HG03342 (cell line): ENCODE measurements at regions not wholly inside any gene's neighbourhood (a gene's known extent, or its start where the extent isn't known, plus 50 kb on each side); places are given as distances from the start of the nearest gene placed in this dataset.
A peak's percentile ranks its signal among the peaks of the same experiment; 100 is the strongest.
"Not testable (repeated sequence)": the region's sequence is repeated elsewhere in the genome, so short reads cannot be mapped to it uniquely, and the experiment has no call there.

ENCODE experiments used
- ATAC-seq: cut with Tn5 transposase; IDR thresholded peaks from one replicate; pipeline ENCODE4 v1.9.1; 2021; ENCODE audit warnings: mild to moderate bottlenecking, moderate library complexity; ENCODE audit not compliant: unreplicated experiment

GRCh38 chr7:75201606-75202079 lies 109.3 kb downstream of the GTF2IRD2B start:
- ATAC-seq = not testable (repeated sequence)

- not testable (repeated sequence) for ATAC-seq
These were observed 113.1 kb downstream of the GTF2IRD2B start for GRCh38 chr7:75205367-75206085.

DNA sequence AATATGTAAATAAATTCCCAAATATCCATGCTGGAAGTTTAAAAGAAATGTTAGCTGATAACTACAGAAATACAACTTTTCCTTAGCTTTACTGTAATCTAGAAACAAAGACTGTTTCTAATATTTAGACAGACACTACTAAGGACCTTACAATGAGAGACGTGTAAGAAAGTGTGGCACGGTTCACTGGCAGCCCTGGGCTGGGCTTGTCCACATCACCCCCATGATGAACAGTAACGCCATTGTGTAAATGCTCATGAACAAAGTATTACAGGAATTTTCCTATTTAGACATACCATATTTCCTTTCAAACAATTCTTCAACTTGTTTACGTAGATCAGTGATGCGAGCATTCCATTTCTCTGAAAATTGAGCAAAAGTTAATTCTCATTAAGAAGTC lies 123.1 kb downstream of the GTF2IRD2B start:
- not testable (repeated sequence) for ATAC-seq

DNA sequence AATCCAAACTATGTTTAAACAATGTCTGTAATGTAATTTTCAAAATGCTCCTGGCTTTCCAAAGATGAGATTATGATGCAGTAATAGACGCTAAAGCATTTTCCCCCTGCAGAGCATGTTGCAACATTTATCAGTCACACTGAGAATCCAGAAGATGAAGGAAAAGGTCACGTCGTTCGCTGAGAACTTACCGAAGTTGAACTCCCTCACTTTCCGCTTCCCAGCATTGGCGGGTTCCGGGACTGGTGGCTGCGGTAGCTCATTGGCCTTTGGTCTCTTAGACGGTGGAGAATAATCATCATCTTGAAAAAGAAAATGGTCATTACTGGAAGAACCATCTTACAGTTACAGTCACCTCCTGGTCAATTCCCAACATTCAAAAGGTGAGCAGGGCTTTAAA lies 124.6 kb downstream of the GTF2IRD2B start:
- not testable (repeated sequence) for ATAC-seq

DNA sequence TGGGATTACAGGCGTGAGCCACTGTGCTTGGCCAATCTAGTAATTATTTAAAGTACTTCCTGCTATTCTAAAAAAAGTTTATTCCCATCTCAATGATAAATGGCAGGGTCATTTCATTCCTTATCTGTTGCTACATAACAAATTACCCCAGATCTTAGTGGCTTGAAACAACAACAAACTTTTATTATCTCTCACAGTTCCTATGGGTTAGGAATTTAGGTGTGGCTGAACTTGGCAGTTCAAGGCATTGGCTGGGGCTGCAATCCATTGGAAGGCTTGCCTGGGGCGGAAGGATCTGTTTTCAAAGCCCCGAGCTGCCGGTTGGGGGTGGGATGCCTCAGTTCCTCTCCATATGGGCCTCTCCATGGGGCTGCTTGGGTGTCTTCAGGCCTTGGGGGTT lies 133.7 kb downstream of the GTF2IRD2B start:
- ATAC-seq = not testable (repeated sequence)

DNA sequence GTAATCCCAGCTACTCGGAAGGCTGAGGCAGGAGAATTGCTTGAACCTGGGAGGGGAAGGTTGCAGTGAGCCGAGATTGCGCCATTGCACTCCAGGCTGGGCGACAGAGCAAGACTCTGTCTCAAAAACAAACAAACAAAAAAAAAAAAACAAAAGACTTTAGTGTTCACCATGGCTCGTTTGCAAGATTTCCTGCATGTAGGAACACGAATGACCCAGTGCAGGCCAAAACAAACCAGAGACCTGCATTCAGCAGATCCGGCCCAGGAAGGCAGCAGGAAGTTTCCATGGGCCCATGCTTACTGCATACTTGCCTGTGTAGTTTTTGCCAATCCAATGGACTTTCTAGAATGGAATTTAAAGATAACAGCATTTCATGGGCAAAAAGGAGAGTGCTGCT lies 137.2 kb downstream of the GTF2IRD2B start:
- not testable (repeated sequence) for ATAC-seq

DNA sequence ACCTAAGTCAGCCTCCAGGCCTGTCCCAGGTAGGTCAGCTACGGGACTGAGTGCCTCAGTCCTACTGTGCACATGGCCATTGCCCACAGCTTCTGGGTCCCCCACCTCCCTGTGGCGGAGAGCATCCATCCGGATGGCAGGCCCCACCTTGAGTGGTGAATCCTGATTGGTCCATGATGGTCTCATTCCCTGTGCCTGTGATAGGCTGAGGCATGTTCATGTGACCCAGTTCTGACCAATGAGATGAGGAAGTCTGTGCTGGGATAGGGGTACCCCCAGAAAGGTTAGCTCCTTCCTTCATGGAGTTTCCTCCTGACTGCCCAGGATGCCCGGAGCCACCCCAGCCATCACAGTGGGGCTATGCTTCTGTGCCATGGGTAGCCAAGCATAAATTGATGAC lies 138.2 kb downstream of the GTF2IRD2B start:
- ATAC-seq = not testable (repeated sequence)

DNA sequence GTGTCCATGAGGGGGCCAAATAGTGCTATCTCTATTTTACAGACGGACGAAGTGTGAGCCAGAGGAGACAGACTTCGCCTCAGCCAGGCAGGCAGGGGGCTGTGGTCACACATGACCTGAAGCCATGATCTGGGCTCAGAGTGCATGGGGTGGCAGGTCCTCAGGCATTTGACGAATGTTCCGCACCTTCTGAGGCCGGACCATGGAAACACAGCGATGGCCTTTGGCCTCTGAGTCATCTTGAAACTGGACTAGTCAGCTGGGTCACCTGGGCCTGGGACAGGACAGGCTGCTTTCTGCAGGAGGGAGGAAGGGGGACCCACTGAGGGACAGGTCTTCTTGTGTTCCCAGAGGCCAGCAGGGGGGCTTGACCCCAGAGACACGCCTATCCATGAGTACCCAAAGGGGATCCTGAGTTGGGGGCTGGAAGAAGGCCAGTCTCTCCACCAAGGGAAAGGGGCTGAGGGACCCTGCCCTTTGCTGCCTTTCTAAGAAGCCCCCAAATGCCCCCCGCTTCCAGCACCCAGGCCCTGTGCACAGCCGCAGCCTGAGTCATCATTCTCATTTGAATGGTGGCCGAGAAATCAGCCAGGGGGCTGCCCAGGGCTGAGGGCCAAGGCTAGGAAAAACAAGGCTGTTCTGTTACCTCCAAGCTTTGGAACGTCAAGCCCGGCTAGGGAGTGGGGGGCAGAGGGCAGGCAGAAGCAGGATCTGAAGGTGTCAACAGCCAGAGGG lies 142.9 kb downstream of the GTF2IRD2B start:
- not testable (repeated sequence) for ATAC-seq

DNA sequence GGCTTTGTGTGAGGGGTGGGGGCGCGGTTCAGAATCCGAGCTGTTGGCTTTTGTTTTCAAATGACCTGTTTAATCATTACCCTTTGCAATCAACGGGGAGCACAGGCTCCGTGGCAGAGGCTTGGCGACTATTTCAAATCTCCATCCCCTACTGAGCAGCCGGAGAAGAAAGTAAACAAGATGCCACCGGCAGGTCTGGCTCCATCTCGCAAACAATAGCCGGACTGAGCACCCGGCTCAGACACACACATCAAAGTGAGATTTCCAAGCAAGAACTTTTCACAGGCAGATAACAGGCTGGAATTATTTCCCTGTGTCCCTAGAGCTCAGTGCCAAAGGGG lies 143.4 kb downstream of the GTF2IRD2B start:
- not testable (repeated sequence) for ATAC-seq

- peak; percentile 91 for ATAC-seq
These were observed 145.1 kb downstream of the GTF2IRD2B start for GRCh38 chr7:75237255-75238187.

DNA sequence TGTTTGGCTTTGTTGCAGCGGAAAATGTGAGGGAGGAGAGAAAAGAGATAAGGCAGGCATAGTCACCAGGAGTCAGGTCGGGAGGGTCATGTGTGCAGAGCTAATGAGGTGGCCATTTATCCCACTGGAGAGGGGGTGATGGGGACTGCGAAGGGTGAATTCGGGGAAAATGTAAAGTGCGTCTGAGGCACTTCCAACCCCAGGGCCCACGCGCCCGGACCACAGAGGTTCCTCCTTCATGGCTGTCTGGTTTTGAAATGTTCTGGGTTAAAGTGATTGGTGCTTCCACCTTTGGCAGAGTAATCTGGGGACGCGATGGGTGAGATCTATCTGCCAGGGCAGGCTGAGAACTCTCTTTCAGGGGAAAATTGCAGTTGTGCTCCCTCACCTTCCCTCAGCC lies 145.9 kb downstream of the GTF2IRD2B start:
- not testable (repeated sequence) for ATAC-seq

DNA sequence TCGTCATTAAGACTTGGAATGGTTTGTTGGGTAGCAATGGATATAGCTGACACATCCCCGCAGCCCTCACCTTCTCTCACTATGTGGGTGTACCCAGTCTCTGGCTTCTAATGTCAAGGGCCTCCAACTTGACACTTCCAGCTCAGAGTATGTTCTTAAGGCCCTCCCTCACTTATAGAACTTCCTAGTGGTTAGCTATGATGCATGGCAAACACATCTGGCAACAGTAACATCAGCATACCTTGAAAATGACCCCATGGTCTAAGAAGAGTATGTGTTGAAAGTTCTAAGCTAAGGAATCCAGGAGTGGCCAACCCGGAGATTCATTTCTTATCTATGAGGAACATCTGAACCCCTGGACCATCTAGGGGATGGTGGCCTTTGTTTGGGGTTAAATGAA lies 151.2 kb downstream of the GTF2IRD2B start:
- ATAC-seq = not testable (repeated sequence)

GRCh38 chr7:75248216-75248615 lies 147.2 kb upstream of the TRIM73 start:
- ATAC-seq = not testable (repeated sequence)

- not testable (repeated sequence) for ATAC-seq
These were observed 141.2 kb upstream of the TRIM73 start for GRCh38 chr7:75254238-75254637.

- ATAC-seq = not testable (repeated sequence)
These were observed 138.0 kb upstream of the TRIM73 start for GRCh38 chr7:75257442-75257841.

DNA sequence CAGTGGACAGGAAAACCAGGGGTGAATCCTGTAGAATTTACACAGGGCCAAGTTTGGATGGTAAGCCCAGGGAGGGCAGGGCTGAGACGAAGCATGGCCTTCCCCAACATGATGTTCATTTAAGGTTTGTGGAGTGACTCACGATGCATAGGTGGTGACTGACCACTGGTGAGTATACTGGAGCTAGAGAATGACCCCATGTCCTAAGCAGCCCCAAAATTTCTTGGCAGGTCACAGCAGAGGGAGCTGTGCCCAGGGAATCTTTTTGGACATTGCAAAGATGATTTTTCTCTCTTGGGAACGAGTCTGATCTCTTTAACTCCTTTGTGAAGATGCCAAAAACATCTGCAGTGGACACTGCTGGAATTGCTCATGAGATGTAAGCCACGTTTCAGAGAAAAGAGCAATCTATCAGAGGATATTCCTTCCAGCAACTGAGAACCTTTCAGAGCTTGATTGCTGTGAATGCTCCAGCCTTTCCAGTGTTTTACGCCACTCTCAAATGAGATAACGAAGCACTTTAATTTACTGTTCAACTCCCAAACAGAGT lies 135.9 kb upstream of the TRIM73 start:
- not testable (repeated sequence) for ATAC-seq

DNA sequence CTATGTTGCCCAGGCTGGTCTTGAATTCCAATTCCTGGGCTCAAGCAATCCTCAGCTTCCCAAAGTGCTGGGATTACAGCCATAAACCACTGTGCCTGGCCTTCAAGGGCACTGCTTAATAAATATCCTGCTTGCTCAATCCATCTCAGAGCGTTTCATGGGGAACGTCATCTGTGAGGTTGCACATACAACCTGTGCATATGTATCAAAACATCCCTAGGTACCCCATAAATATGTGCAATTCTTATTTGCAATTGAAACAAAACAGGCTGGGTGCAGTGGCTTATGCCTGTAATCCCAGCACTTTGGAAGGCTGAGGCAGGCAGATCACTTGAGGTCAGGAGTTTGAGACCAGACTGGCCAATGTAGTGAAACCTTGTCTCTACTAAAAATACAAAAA lies 133.8 kb upstream of the TRIM73 start:
- not testable (repeated sequence) for ATAC-seq

GRCh38 chr7:75268158-75268557 lies 127.3 kb upstream of the TRIM73 start:
- not testable (repeated sequence) for ATAC-seq

GRCh38 chr7:75269159-75269558 lies 126.3 kb upstream of the TRIM73 start:
- ATAC-seq = not testable (repeated sequence)

GRCh38 chr7:75274114-75274513 lies 121.3 kb upstream of the TRIM73 start:
- not testable (repeated sequence) for ATAC-seq
